NT2/D1 (cell line): ENCODE measurements at regions not wholly inside any gene's neighbourhood (a gene's known extent, or its start where the extent isn't known, plus 50 kb on each side); places are given as distances from the start of the nearest gene placed in this dataset.

Source experiments
- SUZ12 ChIP-seq: IDR thresholded peaks from 2 replicates; pipeline ENCODE4 v1.6.1; 2011; ENCODE audit not compliant: insufficient read length, insufficient read depth; ENCODE audit errors: extremely low read depth
- YY1 ChIP-seq: IDR thresholded peaks from 2 replicates; pipeline ENCODE4 v1.6.1; 2011; ENCODE audit not compliant: insufficient read length, insufficient read depth
- ZNF274 ChIP-seq: IDR thresholded peaks from 2 replicates; pipeline ENCODE4 v1.6.1; 2011; ENCODE audit warnings: mild to moderate bottlenecking, low read depth, low read length

GRCh38 chr2:117607202-117607601 is 207.3 kb upstream of the DDX18 start:
- TF ChIP-seq YY1: no peak
- no peak for TF ChIP-seq ZNF274
- no peak for TF ChIP-seq SUZ12
